Kidney epithelial cell (primary cell): ENCODE measurements at regions not wholly inside any gene's neighbourhood (a gene's known extent, or its start where the extent isn't known, plus 50 kb on each side); places are given as distances from the start of the nearest gene placed in this dataset.

Source experiments
- DNase-seq: peaks from one replicate; pipeline ENCODE4 v3.0.0-alpha.2; 2010; ENCODE audit warnings: low read depth
- H3K27me3 ChIP-seq: 2 replicates; pipeline ENCODE4 v1.6.0; 2011; ENCODE audit warnings: low read length; ENCODE audit not compliant: control insufficient read depth, insufficient read depth
- H3K36me3 ChIP-seq: 2 replicates; pipeline ENCODE4 v1.5.1; 2011; ENCODE audit warnings: low read length; ENCODE audit not compliant: control insufficient read depth, insufficient read depth
- H3K4me3 ChIP-seq: 2 replicates; pipeline ENCODE4 v1.5.1; 2011; ENCODE audit warnings: low read depth, mild to moderate bottlenecking, control low read depth, low read length
- TF ChIP-seq, protein P1 (sequence below): IDR thresholded peaks from 2 replicates; pipeline ENCODE4 v1.5.1; 2011; ENCODE audit warnings: mild to moderate bottlenecking, moderate library complexity, low read length, control low read depth, inconsistent platforms; ENCODE audit not compliant: insufficient read depth, poor library complexity, severe bottlenecking

DNA sequence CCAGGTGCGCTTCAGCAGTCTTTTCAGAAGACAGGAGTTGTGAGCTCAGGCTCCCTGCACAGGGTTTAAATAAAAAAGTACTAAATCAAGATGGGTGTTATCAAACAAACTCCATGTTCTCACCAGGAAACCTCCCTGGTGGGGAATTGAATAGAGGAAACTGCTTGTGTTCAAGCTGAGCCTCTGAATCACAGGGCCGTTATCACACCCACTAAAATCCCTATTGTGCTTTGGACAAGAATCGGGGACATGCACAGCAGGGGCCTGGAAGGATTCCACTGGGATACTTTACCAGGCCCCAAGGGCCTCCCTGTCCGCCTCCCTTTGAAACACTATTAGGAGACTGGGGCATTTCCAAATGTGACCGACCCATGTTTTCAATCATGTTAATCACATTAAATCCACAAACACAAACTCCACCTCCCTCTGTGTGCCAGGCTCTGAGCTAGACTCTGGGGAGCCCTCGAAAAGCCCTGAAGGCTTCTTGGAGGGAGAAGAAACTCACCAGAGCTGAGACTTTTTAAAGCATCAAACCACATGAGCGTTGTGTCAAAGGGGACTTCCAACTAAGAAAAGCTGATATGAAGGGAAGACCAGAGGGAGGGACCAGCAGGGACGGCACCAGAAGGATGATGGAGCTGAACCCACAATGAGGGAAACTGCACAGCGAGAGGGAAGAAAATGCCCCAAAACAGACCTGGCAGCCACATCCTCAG, 458.7 kb upstream of the ID2 start:
- H3K27me3 ChIP-seq: no peaks in the 10 kb centered on the region
- DNase-seq: no peak
- no peak overlapping the region for H3K4me3 ChIP-seq
- TF ChIP-seq, protein P1, sequence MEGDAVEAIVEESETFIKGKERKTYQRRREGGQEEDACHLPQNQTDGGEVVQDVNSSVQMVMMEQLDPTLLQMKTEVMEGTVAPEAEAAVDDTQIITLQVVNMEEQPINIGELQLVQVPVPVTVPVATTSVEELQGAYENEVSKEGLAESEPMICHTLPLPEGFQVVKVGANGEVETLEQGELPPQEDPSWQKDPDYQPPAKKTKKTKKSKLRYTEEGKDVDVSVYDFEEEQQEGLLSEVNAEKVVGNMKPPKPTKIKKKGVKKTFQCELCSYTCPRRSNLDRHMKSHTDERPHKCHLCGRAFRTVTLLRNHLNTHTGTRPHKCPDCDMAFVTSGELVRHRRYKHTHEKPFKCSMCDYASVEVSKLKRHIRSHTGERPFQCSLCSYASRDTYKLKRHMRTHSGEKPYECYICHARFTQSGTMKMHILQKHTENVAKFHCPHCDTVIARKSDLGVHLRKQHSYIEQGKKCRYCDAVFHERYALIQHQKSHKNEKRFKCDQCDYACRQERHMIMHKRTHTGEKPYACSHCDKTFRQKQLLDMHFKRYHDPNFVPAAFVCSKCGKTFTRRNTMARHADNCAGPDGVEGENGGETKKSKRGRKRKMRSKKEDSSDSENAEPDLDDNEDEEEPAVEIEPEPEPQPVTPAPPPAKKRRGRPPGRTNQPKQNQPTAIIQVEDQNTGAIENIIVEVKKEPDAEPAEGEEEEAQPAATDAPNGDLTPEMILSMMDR: no peak
- H3K36me3 ChIP-seq: no peaks in the 10 kb centered on the region

DNA sequence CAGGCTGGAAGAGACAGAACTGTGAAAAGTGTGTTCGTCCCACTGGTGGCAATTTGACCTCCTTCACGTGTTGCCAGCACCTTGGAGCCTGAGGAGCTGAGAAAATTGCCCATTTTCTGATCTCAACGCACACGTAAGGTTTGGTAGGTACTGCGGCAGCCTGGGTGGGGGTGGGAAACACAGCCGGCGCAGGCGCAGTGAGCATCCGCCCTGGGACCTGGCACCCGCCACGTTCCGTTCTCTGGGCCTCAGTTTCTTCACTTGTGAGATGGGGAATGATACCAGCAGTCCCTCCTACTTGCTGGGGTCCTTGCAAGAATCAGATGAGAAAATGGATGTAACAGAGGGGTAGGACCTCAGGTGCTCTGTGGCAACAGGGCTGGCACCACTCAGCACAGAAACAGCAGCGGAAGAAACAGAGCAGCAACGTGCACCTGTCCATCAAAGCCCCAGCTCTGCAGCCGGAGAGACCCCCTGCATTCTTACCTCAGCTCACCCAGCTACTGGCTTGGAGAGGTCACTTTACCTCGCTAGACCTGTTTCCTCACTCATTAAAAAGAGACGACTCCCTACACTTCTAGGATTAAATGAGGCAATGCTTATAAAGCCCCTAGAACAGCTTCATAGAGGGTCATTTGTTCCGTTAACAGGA, 458.0 kb upstream of the ID2 start:
- Histone ChIP-seq H3K36me3 (no peaks in the 10 kb centered on the region), H3K27me3 (no peaks in the 10 kb centered on the region), H3K4me3 (no peak overlapping the region)
- TF ChIP-seq, protein P1: no peak
- no peak for DNase-seq

DNA sequence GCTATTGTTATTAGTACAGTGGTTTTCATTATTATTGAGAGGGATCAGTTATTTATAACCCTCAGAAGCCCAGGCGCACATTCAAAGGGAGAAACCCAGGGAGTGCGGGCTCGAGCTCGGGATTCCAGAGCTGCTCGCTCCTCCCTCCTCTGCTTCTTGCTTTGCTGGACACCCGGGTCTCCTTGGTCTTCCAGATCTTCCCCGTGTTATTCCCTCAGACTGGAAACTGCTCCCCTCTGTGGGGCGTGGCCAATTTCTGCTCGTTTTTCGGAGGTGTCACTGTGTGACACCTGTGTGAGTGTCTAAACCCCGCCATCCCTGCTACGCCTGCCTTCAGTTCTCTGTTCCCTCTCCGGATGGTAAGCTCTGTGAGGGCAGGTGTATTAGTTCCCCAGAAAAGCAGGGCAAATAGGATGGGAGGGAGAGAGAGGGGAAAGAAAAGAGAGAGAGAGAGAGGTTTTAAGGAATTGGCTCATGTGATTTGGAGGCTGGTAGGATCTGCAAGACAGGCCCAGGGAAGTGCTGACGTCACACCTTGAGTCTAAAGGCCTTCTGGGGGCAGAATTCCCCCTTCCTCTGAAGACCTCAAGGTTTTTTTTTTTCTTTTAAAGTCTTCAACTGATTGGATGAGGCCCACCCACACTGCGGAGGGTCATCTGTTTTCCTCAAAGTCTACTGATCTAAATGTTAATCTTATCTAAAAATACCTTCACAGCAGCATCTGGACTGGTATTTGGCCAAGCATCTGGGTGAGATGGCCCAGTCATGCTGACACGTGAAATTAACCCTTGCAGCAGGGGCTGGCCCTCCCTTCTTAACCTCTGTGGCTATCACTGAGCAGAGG, 457.3 kb upstream of the ID2 start:
- no peak for DNase-seq
- H3K27me3 ChIP-seq: no peaks in the 10 kb centered on the region
- H3K36me3 ChIP-seq: no peaks in the 10 kb centered on the region
- no peak overlapping the region for H3K4me3 ChIP-seq
- TF ChIP-seq, protein P1: no peak

GRCh38 chr2:8225266-8225665, 456.6 kb upstream of the ID2 start:
- no peaks in the 10 kb centered on the region for H3K36me3 ChIP-seq
- H3K27me3 ChIP-seq: no peaks in the 10 kb centered on the region
- no peak for DNase-seq
- no peak overlapping the region for H3K4me3 ChIP-seq
- TF ChIP-seq, protein P1: no peak

- TF ChIP-seq, protein P1: no peak
- Histone ChIP-seq H3K4me3 (no peak overlapping the region), H3K27me3 (no peaks in the 10 kb centered on the region), H3K36me3 (no peaks in the 10 kb centered on the region)
- DNase-seq: no peak
Measured at GRCh38 chr2:8225798-8226197, 456.1 kb upstream of the ID2 start.
